ENCODE measurements at regions not wholly inside any gene's neighbourhood (a gene's known extent, or its start where the extent isn't known, plus 50 kb on each side); places are given as distances from the start of the nearest gene placed in this dataset.

GRCh38 chr3:25365636-25366035 is 62.4 kb upstream of the RARB start:
- TF ChIP-seq CTCF (IDR thresholded peaks at IDR 0.05) (no peak), POLR2AphosphoS5 (IDR thresholded peaks at IDR 0.05; ENCODE audit: low read depth, low read length) (no peak)
